ENCODE measurements at regions not wholly inside any gene's neighbourhood (a gene's known extent, or its start where the extent isn't known, plus 50 kb on each side); places are given as distances from the start of the nearest gene placed in this dataset.
A peak's percentile ranks its signal among the peaks of the same experiment; 100 is the strongest.

GRCh38 chr6:77371748-77372147 is 91.5 kb downstream of the HTR1B start:
- ChIA-PET CTCF (no interaction called here), POLR2A (no interaction called here)
- Histone ChIP-seq H3K9me3 (ENCODE audit: control insufficient read depth, insufficient read depth, low read depth, low read length) (no peaks in the 10 kb centered on the region), H3K36me3 (ENCODE audit: control insufficient read depth, insufficient read depth, low read length) (no peaks in the 10 kb centered on the region; the same call in 1 of the 2 replicates), H3K4me1 (ENCODE audit: control insufficient read depth, insufficient read depth, low read length) (peaks cover 3% of the 10 kb centered on the region; the same call in 1 of the 2 replicates), H3K27ac (ENCODE audit: low read length) (no peak overlapping the region), H3K4me3 (ENCODE audit: low read depth in 2 of 2, low read length in 2 of 2) (no peak overlapping the region), H3K27me3 (ENCODE audit: control insufficient read depth, insufficient read depth, low read length) (no peaks in the 10 kb centered on the region)
- ATAC-seq: no peak
- TF ChIP-seq CTCF (IDR thresholded peaks at IDR 0.05) (no peak), REST (IDR thresholded peaks at IDR 0.05; ENCODE audit: insufficient read depth in 1 of 2, low read depth in 2 of 2, low read length in 1 of 2) (no peak), POLR2AphosphoS5 (IDR thresholded peaks at IDR 0.05; ENCODE audit: low read depth, low read length) (no peak), SIN3A (IDR thresholded peaks at IDR 0.05; ENCODE audit: borderline replicate concordance, insufficient read depth, low read depth, low read length) (no peak), TCF7L2 (IDR thresholded peaks at IDR 0.05; ENCODE audit: low read depth, low read length) (no peak)
- intact Hi-C loops (cut with micrococcal nuclease; ENCODE audit: unreplicated experiment) (no loop called here), in situ Hi-C loops (cut with HindIII; ENCODE audit: low pct_unique_long_range_greater_than_20kb, low sequenced_read_pairs) (no loop called here)
- BruUV-seq (replicated peaks): no TSS peak
- no peak for DNase-seq (ENCODE audit: low read depth, low spot score)

- in situ Hi-C loops (cut with HindIII; ENCODE audit: low pct_unique_long_range_greater_than_20kb, low sequenced_read_pairs): no loop called here
- Histone ChIP-seq H3K36me3 (ENCODE audit: control insufficient read depth, insufficient read depth, low read length) (no peaks in the 10 kb centered on the region; the same call in 1 of the 2 replicates), H3K27ac (ENCODE audit: low read length) (no peak overlapping the region), H3K4me1 (ENCODE audit: control insufficient read depth, insufficient read depth, low read length) (no peaks in the 10 kb centered on the region), H3K9me3 (ENCODE audit: control insufficient read depth, insufficient read depth, low read depth, low read length) (no peaks in the 10 kb centered on the region), H3K27me3 (ENCODE audit: control insufficient read depth, insufficient read depth, low read length) (no peaks in the 10 kb centered on the region), H3K4me3 (ENCODE audit: low read depth in 2 of 2, low read length in 2 of 2) (peak overlapping the region in 1 of 2 experiments; percentile 7; a peak in 1 of 4 replicates)
- DNase-seq (ENCODE audit: low read depth, low spot score) (no peak), ATAC-seq (no peak)
- ChIA-PET POLR2A (no interaction called here), CTCF (no interaction called here)
- TF ChIP-seq POLR2AphosphoS5 (IDR thresholded peaks at IDR 0.05; ENCODE audit: low read depth, low read length) (no peak), TCF7L2 (IDR thresholded peaks at IDR 0.05; ENCODE audit: low read depth, low read length) (no peak), SIN3A (IDR thresholded peaks at IDR 0.05; ENCODE audit: borderline replicate concordance, insufficient read depth, low read depth, low read length) (no peak), CTCF (IDR thresholded peaks at IDR 0.05) (no peak), REST (IDR thresholded peaks at IDR 0.05; ENCODE audit: insufficient read depth in 1 of 2, low read depth in 2 of 2, low read length in 1 of 2) (no peak)
- no TSS peak for BruUV-seq (replicated peaks)
- intact Hi-C loops (cut with micrococcal nuclease; ENCODE audit: unreplicated experiment): no loop called here
Measured at GRCh38 chr6:77368660-77369313, 94.5 kb downstream of the HTR1B start.

Measured in Panc1 (cell line).